Glomerular visceral epithelial cell (primary cell): ENCODE measurements at regions not wholly inside any gene's neighbourhood (a gene's known extent, or its start where the extent isn't known, plus 50 kb on each side); places are given as distances from the start of the nearest gene placed in this dataset.
"Not testable (repeated sequence)": the region's sequence is repeated elsewhere in the genome, so short reads cannot be mapped to it uniquely, and the experiment has no call there.

Experiments used
- DNase-seq: peaks from one replicate; pipeline ENCODE4 v3.0.0-alpha.2; 2016; ENCODE audit errors: extremely low spot score

- no peak for DNase-seq
Measured at GRCh38 chr2:56803596-56803995, 619.8 kb downstream of the CCDC85A start.

GRCh38 chr2:56806924-56807323 lies 623.1 kb downstream of the CCDC85A start:
- DNase-seq: no peak

GRCh38 chr2:56807861-56808260 lies 624.1 kb downstream of the CCDC85A start:
- DNase-seq: no peak

GRCh38 chr2:56811401-56811800 lies 627.6 kb downstream of the CCDC85A start:
- no peak for DNase-seq

- no peak for DNase-seq
Measured at GRCh38 chr2:56812432-56812831, 628.6 kb downstream of the CCDC85A start.

GRCh38 chr2:56813490-56813889 lies 629.7 kb downstream of the CCDC85A start:
- no peak for DNase-seq

- no peak for DNase-seq
Measured at GRCh38 chr2:56816666-56817065, 632.9 kb downstream of the CCDC85A start.

GRCh38 chr2:56831780-56832179 lies 648.0 kb downstream of the CCDC85A start:
- no peak for DNase-seq

GRCh38 chr2:56834686-56835085 lies 650.9 kb downstream of the CCDC85A start:
- DNase-seq: no peak

- DNase-seq: not testable (repeated sequence)
Measured at GRCh38 chr2:56840009-56840408, 656.2 kb downstream of the CCDC85A start.

GRCh38 chr2:56860991-56861390 lies 677.2 kb downstream of the CCDC85A start:
- no peak for DNase-seq

GRCh38 chr2:56871644-56872043 lies 687.9 kb downstream of the CCDC85A start:
- DNase-seq: no peak

- no peak for DNase-seq
Measured at GRCh38 chr2:56874717-56875116, 690.9 kb downstream of the CCDC85A start.

- no peak for DNase-seq
Measured at GRCh38 chr2:56889738-56890137, 705.9 kb downstream of the CCDC85A start.

- DNase-seq: no peak
Measured at GRCh38 chr2:56892382-56892781, 708.6 kb downstream of the CCDC85A start.

- DNase-seq: no peak
Measured at GRCh38 chr2:56898986-56899385, 715.2 kb downstream of the CCDC85A start.

- no peak for DNase-seq
Measured at GRCh38 chr2:56912490-56912889, 728.7 kb downstream of the CCDC85A start.

GRCh38 chr2:56918790-56919189 lies 735.0 kb downstream of the CCDC85A start:
- DNase-seq: no peak

GRCh38 chr2:56933976-56934375 lies 750.2 kb downstream of the CCDC85A start:
- DNase-seq: no peak

GRCh38 chr2:56934866-56935265 lies 751.1 kb downstream of the CCDC85A start:
- no peak for DNase-seq

- no peak for DNase-seq
Measured at GRCh38 chr2:56940054-56940453, 756.3 kb downstream of the CCDC85A start.

- DNase-seq: no peak
Measured at GRCh38 chr2:56952871-56953270, 769.1 kb downstream of the CCDC85A start.

GRCh38 chr2:56960581-56960980 lies 776.8 kb downstream of the CCDC85A start:
- DNase-seq: no peak

GRCh38 chr2:56962673-56963072 lies 778.9 kb downstream of the CCDC85A start:
- DNase-seq: no peak

GRCh38 chr2:56969513-56969912 lies 785.7 kb downstream of the CCDC85A start:
- no peak for DNase-seq
